ENCODE measurements at regions not wholly inside any gene's neighbourhood (a gene's known extent, or its start where the extent isn't known, plus 50 kb on each side); places are given as distances from the start of the nearest gene placed in this dataset.

- no peak for TF ChIP-seq POLR2A (IDR thresholded peaks at IDR 0.05)
- TF ChIP-seq CTCF (IDR thresholded peaks at IDR 0.05), result no peak
Measured at GRCh38 chr4:164087733-164088132, 593.2 kb downstream of the TMA16 start.
